GM19438 (cell line): ENCODE measurements at regions not wholly inside any gene's neighbourhood (a gene's known extent, or its start where the extent isn't known, plus 50 kb on each side); places are given as distances from the start of the nearest gene placed in this dataset.
"Not testable (repeated sequence)": the region's sequence is repeated elsewhere in the genome, so short reads cannot be mapped to it uniquely, and the experiment has no call there.

Experiments
- ATAC-seq: cut with Tn5 transposase; IDR thresholded peaks from one replicate; pipeline ENCODE4 v1.9.1; 2021; ENCODE audit warnings: low read depth; ENCODE audit not compliant: unreplicated experiment

GRCh38 chr10:121355161-121355560, 243.1 kb downstream of the FGFR2 start:
- no peak for ATAC-seq

- no peak for ATAC-seq
These were observed 242.1 kb downstream of the FGFR2 start for GRCh38 chr10:121356183-121356582.

GRCh38 chr10:121357401-121357800, 240.8 kb downstream of the FGFR2 start:
- ATAC-seq: no peak

GRCh38 chr10:121362026-121362425, 236.2 kb downstream of the FGFR2 start:
- no peak for ATAC-seq

GRCh38 chr10:121365566-121365965, 232.7 kb downstream of the FGFR2 start:
- no peak for ATAC-seq

GRCh38 chr10:121368347-121369025, 229.8 kb downstream of the FGFR2 start:
- no peak for ATAC-seq

- ATAC-seq: no peak
These were observed 228.6 kb downstream of the FGFR2 start for GRCh38 chr10:121369616-121370015.

GRCh38 chr10:121371836-121372235, 226.4 kb downstream of the FGFR2 start:
- no peak for ATAC-seq

GRCh38 chr10:121373411-121373810, 224.8 kb downstream of the FGFR2 start:
- ATAC-seq: no peak

- ATAC-seq: no peak
These were observed 224.1 kb downstream of the FGFR2 start for GRCh38 chr10:121374121-121374520.

GRCh38 chr10:121375172-121375571, 223.1 kb downstream of the FGFR2 start:
- no peak for ATAC-seq

- ATAC-seq: no peak
These were observed 219.9 kb downstream of the FGFR2 start for GRCh38 chr10:121378251-121378801.

GRCh38 chr10:121379013-121379412, 219.2 kb downstream of the FGFR2 start:
- no peak for ATAC-seq

GRCh38 chr10:121380211-121380610, 218.0 kb downstream of the FGFR2 start:
- no peak for ATAC-seq

GRCh38 chr10:121382029-121382520, 216.2 kb downstream of the FGFR2 start:
- not testable (repeated sequence) for ATAC-seq

GRCh38 chr10:121385136-121385535, 213.1 kb downstream of the FGFR2 start:
- ATAC-seq: no peak

GRCh38 chr10:121392657-121393056, 205.6 kb downstream of the FGFR2 start:
- no peak for ATAC-seq

GRCh38 chr10:121393522-121393921, 204.7 kb downstream of the FGFR2 start:
- ATAC-seq: no peak

GRCh38 chr10:121400507-121400906, 197.7 kb downstream of the FGFR2 start:
- ATAC-seq: not testable (repeated sequence)

GRCh38 chr10:121403527-121403926, 194.7 kb downstream of the FGFR2 start:
- no peak for ATAC-seq

GRCh38 chr10:121404611-121405010, 193.6 kb downstream of the FGFR2 start:
- ATAC-seq: no peak

GRCh38 chr10:121405096-121405495, 193.1 kb downstream of the FGFR2 start:
- ATAC-seq: no peak
